B cell (primary cell): ENCODE measurements at regions not wholly inside any gene's neighbourhood (a gene's known extent, or its start where the extent isn't known, plus 50 kb on each side); places are given as distances from the start of the nearest gene placed in this dataset.

Experiments used
- ATAC-seq: fragments of 200-7000 bp; cut with Tn5 transposase; one replicate; pipeline ENCODE4 v1.10.0; 2021; ENCODE audit warnings: low read depth, mild to moderate bottlenecking, moderate number of reproducible peaks, moderate library complexity
- CTCF ChIA-PET: fragments of 350-600 bp; sonication (Branson Sonifier 250); formaldehyde crosslinking; loops from one replicate; lab custom pipeline; 2021; ENCODE audit warnings: antibody characterized with exemption, inconsistent platforms; lab: Charles Lee
- POLR2A ChIA-PET: fragments of 350-600 bp; sonication (Branson Sonifier 250); formaldehyde crosslinking; loops from one replicate; lab custom pipeline; 2021; ENCODE audit warnings: antibody characterized with exemption; lab: Charles Lee
- DNase-seq: peaks from one replicate; pipeline ENCODE4 v3.0.0; 2013
- H2AFZ ChIP-seq: 2 replicates; pipeline ENCODE4 v1.6.1; 2012; ENCODE audit warnings: mild to moderate bottlenecking, low read depth, low read length; ENCODE audit not compliant: insufficient read depth, poor library complexity, severe bottlenecking
- H3K27ac ChIP-seq, 2 donors: 1 replicate in 1 of 2; 2 replicates in 1 of 2; pipeline ENCODE4 v1.5.1; 2012 to 2013; ENCODE audit warnings: low read length in 2 of 2, mild to moderate bottlenecking in 2 of 2, moderate library complexity in 1 of 2
- H3K27me3 ChIP-seq, 4 experiments: fragments of 200-600 bp in 1 of 4; sonication (generic) in 1 of 4; replicated peaks in 1 of 4; 1 replicate in 2 of 4; 2 replicates in 2 of 4; pipeline versions ENCODE4 v1.6.1 to v1.7.0; 2013 to 2016; ENCODE audit warnings: low read length in 3 of 4, mild to moderate bottlenecking in 2 of 4, mixed read lengths in 1 of 4, moderate library complexity in 1 of 4; ENCODE audit not compliant: insufficient read depth in 4 of 4, control insufficient read depth in 3 of 4; ENCODE audit errors: control extremely low read depth in 1 of 4
- H3K36me3 ChIP-seq, 2 experiments: replicated peaks in 1 of 2; 1 replicate in 1 of 2; 2 replicates in 1 of 2; pipeline versions ENCODE4 v1.6.1 to v1.7.1; 2013; ENCODE audit warnings: low read length in 1 of 2; ENCODE audit not compliant: insufficient read depth in 2 of 2, control insufficient read depth in 1 of 2; ENCODE audit errors: control extremely low read depth in 1 of 2, extremely low read depth in 1 of 2
- H3K4me1 ChIP-seq, 2 donors: fragments of 200-600 bp in 1 of 2; sonication (generic) in 1 of 2; 1 replicate in 1 of 2; 2 replicates in 1 of 2; pipeline versions ENCODE4 v1.5.1 to v1.6.1; 2013 to 2017; ENCODE audit warnings: low read length in 2 of 2; ENCODE audit not compliant: control insufficient read depth in 2 of 2, insufficient read depth in 2 of 2
- H3K4me2 ChIP-seq: replicated peaks from 2 replicates; pipeline ENCODE3; 2012; ENCODE audit warnings: mild to moderate bottlenecking, low read depth, low read length; ENCODE audit not compliant: poor library complexity, severe bottlenecking
- H3K4me3 ChIP-seq, 5 experiments: fragments of 200-600 bp in 1 of 5; sonication (generic) in 1 of 5; 1 replicate in 3 of 5; 2 replicates in 2 of 5; pipeline versions ENCODE4 v1.5.1 to v1.7.0; 2011 to 2016; ENCODE audit warnings: low read length in 4 of 5, mild to moderate bottlenecking in 4 of 5, low read depth in 2 of 5, control low read depth in 1 of 5, moderate library complexity in 1 of 5; ENCODE audit not compliant: insufficient read depth in 1 of 5; ENCODE audit errors: control extremely low read depth in 1 of 5, extremely low read depth in 1 of 5
- H3K79me2 ChIP-seq: fragments of 200-600 bp; sonication (generic); one replicate; pipeline ENCODE4 v1.6.0; 2016; ENCODE audit warnings: low read length; ENCODE audit not compliant: control insufficient read depth, insufficient read depth
- H3K9ac ChIP-seq: fragments of 200-600 bp; sonication (generic); 2 replicates; pipeline ENCODE4 v1.6.1; 2017; ENCODE audit warnings: mild to moderate bottlenecking, low read length, moderate library complexity
- H3K9me3 ChIP-seq, 3 donors: one replicate each; pipeline versions ENCODE4 v1.6.1 to v1.7.1; 2013; ENCODE audit warnings: low read length in 2 of 3; ENCODE audit not compliant: control insufficient read depth in 2 of 3, insufficient read depth in 1 of 3; ENCODE audit errors: control extremely low read depth in 1 of 3
- H4K20me1 ChIP-seq: 2 replicates; pipeline ENCODE4 v1.6.0; 2012; ENCODE audit warnings: mild to moderate bottlenecking, low read length; ENCODE audit not compliant: insufficient read depth, control insufficient read depth, poor library complexity, severe bottlenecking
- H3K27ac Mint-ChIP-seq: one replicate; pipeline ENCODE4 v1.8.0; 2021; ENCODE audit warnings: mixed read lengths
- H3K27me3 Mint-ChIP-seq: one replicate; pipeline ENCODE4 v1.8.0; 2021; ENCODE audit warnings: mixed read lengths
- H3K4me1 Mint-ChIP-seq: one replicate; pipeline ENCODE4 v1.8.0; 2021; ENCODE audit warnings: mixed read lengths
- H3K4me3 Mint-ChIP-seq: one replicate; pipeline ENCODE4 v1.8.0; 2021; ENCODE audit warnings: mixed read lengths
- H3K9me3 Mint-ChIP-seq: one replicate; pipeline ENCODE4 v1.8.0; 2022; ENCODE audit warnings: mixed read lengths; ENCODE audit not compliant: insufficient read depth
- EZH2 ChIP-seq: IDR thresholded peaks from 2 replicates; pipeline ENCODE4 v1.6.1; 2012; ENCODE audit warnings: borderline replicate concordance, low read depth, mild to moderate bottlenecking, moderate library complexity, low read length; ENCODE audit not compliant: insufficient read depth, poor library complexity, severe bottlenecking
- WGBS: methylation state at CpG from one replicate; pipeline ENCODE4 v1.1.5; 2013; ENCODE audit warnings: missing lambda C conversion rate; ENCODE audit not compliant: insufficient coverage; 5-methylcytosine and 5-hydroxymethylcytosine counted together
- intact Hi-C: fragments of 100-400 bp; cut with micrococcal nuclease; formaldehyde crosslinking; loops from one replicate; pipeline ENCODE4 v1.10.0; 2022
- TF ChIP-seq, protein P1 (sequence below): fragments of 200-600 bp; IDR thresholded peaks from one replicate; pipeline ENCODE4 v1.8.0; 2022; ENCODE audit warnings: antibody characterized with exemption, mild to moderate bottlenecking

DNA sequence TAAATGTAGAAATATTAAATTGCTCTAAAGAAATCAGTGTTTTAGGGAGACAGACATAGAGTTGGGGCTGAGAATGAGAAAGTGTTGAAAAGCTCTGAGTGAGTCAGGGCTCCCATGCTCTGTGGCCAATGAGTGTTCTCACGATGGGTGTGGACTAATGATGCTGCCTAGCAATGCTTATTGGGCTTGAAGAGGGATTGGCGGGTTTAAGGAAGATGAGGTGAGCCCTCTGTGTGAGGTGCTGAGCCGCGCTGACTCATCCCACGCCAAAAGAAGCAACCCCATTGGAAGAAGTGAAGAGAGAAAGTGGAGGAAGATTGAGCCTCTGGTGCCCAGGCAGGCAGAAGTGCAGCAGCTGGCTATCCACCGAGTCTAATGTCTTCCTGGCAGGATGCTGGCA is 65.1 kb upstream of the DPT start:
- 97% methylated on average over 5 of the region's 6 CpGs for WGBS
- Histone ChIP-seq H2AFZ (no peak overlapping the region), H4K20me1 (no peaks in the 10 kb centered on the region), H3K9me3 (no peaks in the 10 kb centered on the region), H3K9ac (no peak overlapping the region), H3K36me3 (no peaks in the 10 kb centered on the region), H3K4me3 (no peak overlapping the region), H3K4me2 (no peak overlapping the region), H3K79me2 (no peaks in the 10 kb centered on the region), H3K27ac (no peak overlapping the region), H3K27me3 (no peaks in the 10 kb centered on the region), H3K4me1 (no peaks in the 10 kb centered on the region)
- Mint-ChIP-seq H3K4me1 (no peaks in the 10 kb centered on the region), H3K9me3 (no peaks in the 10 kb centered on the region), H3K27me3 (peaks cover 9% of the 10 kb centered on the region), H3K4me3 (no peak overlapping the region), H3K27ac (no peak overlapping the region)
- DNase-seq (no peak), ATAC-seq (no peak)
- CTCF ChIA-PET = no interaction called here
- no peak for TF ChIP-seq EZH2
- TF ChIP-seq, protein P1, sequence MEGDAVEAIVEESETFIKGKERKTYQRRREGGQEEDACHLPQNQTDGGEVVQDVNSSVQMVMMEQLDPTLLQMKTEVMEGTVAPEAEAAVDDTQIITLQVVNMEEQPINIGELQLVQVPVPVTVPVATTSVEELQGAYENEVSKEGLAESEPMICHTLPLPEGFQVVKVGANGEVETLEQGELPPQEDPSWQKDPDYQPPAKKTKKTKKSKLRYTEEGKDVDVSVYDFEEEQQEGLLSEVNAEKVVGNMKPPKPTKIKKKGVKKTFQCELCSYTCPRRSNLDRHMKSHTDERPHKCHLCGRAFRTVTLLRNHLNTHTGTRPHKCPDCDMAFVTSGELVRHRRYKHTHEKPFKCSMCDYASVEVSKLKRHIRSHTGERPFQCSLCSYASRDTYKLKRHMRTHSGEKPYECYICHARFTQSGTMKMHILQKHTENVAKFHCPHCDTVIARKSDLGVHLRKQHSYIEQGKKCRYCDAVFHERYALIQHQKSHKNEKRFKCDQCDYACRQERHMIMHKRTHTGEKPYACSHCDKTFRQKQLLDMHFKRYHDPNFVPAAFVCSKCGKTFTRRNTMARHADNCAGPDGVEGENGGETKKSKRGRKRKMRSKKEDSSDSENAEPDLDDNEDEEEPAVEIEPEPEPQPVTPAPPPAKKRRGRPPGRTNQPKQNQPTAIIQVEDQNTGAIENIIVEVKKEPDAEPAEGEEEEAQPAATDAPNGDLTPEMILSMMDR = no peak
- intact Hi-C loops = no loop called here
- POLR2A ChIA-PET = no interaction called here

- Mint-ChIP-seq H3K27ac (no peak overlapping the region), H3K4me1 (no peaks in the 10 kb centered on the region), H3K4me3 (no peak overlapping the region), H3K9me3 (no peaks in the 10 kb centered on the region), H3K27me3 (peaks cover 8% of the 10 kb centered on the region)
- Histone ChIP-seq H3K4me1 (no peaks in the 10 kb centered on the region), H4K20me1 (no peaks in the 10 kb centered on the region), H3K27me3 (no peaks in the 10 kb centered on the region), H3K36me3 (no peaks in the 10 kb centered on the region), H3K9ac (no peak overlapping the region), H3K4me2 (no peak overlapping the region), H3K4me3 (no peak overlapping the region), H3K27ac (no peak overlapping the region), H3K9me3 (no peaks in the 10 kb centered on the region), H2AFZ (no peak overlapping the region), H3K79me2 (no peaks in the 10 kb centered on the region)
- ATAC-seq (no peak), DNase-seq (no peak)
- POLR2A ChIA-PET = no interaction called here
- intact Hi-C loops = no loop called here
- TF ChIP-seq, protein P1 = no peak
- TF ChIP-seq EZH2 = no peak
- CTCF ChIA-PET = no interaction called here
- 100% methylated on average over 1 of the region's 3 CpGs for WGBS
Observed at GRCh38 chr1:168795681-168796080, 66.7 kb upstream of the DPT start.
